Ammon's horn (tissue), 1 donor: ENCODE measurements at regions not wholly inside any gene's neighbourhood (a gene's known extent, or its start where the extent isn't known, plus 50 kb on each side); places are given as distances from the start of the nearest gene placed in this dataset.
A peak's percentile ranks its signal among the peaks of the same experiment; 100 is the strongest.

Experiments used
- DNase-seq: peaks from one replicate; pipeline ENCODE4 v3.0.0-alpha.2; 2016; ENCODE audit warnings: low spot score

GRCh38 chr3:76063811-76064210, 278.5 kb upstream of the ZNF717 start:
- DNase-seq = no peak

DNA sequence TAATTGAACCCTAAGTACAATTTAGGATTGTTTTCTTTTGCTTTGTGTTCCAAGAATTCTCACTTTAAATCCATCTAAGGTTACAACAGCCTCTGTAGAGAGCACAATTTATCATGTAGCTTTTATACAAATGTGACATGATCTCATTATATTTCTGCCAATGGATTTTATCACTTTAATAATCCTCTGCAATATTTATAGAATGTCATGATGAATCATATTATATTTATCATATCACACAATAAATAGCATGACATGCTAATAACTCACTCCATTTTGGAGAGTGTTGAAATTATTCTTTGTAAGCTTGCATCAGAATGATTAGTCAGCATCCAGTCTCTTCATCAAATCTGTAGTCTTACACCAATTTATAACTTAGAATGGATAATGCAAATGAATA, 280.6 kb upstream of the ZNF717 start:
- DNase-seq = no peak

DNA sequence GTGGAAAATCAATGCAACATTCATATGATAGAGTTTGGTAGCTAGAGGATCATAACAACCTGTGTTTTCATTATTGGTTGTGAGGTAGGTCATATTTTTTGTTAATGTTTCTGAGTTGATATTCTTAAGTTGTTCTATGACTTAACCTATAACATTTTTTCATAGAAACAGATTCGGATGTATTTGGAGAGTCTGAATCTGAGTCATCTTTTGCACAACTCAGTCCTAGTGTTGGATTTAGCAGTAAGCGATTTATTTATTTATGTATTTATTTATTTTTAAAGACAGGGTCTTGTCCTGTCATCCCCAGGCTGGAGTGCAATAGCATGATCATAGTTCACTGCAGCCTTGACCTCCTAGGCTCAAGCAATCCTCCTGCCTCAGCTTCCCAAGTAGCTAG, 292.8 kb upstream of the ZNF717 start:
- no peak for DNase-seq

DNA sequence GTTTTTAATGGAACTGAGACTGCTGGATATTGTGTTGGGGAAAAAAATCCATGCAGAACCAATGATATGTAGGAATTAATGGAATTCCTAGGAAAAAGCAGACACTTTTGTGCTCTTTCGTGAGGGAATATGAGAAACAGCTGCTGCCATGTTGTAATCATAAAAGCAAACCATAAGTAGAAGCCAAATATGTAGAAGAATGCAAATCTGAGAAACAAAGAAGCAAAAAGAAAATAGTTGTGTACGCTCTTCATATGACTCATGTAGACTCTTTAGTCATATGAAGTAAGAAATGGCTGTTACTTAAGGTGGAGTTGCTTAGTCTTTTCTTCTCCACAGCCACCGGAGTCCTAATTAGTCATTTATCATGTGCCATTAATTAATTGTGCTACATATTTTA, 298.6 kb upstream of the ZNF717 start:
- no peak for DNase-seq

DNA sequence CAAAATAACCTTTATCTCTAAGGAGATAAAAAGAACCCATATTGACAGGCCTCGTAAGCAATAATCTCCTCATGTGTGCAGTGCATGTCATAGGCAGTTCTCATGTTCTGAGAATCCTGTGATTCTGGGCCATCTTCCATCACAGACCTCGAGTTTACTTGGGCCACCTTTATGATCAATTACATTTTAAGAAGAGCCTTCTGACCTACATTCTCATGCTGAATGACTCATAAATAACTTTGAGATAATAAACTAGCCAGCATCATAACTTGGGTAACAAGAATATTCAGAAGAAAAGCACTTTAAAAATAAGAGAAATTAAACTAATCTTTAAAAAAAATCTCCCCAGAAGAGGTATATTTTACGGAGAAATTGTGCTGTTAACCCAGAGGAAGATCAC, 310.7 kb upstream of the ZNF717 start:
- no peak for DNase-seq

DNA sequence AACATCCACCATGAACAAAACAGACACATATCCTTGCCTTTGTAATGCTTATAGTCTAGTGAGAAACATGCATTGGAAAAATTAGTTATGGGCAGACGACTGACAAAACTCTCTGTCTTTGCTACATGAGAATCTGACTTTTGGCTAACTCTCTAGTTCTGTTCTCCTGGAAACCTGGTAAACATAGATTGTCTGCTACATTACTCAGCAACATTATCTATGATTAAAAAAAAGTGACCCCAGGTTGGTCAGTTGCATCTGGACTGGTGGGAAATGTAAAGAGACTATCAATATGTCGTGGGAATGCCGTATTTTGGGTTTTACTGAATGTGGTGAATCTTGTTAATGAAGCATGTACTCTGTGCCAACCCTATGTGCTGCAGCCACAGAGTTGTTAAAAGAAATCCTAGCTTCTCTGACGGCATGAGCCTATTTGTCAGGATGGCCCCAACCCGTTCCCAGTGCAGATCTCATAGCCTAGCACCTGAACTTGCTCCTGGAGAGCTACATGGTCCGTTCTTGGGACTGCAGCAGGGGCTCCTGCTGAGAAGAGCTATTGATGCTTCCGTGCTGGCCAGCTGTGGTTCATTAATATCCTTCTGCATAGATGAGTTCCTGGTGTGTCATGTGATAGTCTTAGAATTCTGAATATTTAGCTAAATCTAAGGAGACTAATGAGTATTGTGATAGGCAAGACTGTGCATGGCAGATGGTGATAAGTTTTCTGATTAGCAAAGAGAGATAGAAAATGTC, 311.7 kb upstream of the ZNF717 start:
- no peak for DNase-seq

DNA sequence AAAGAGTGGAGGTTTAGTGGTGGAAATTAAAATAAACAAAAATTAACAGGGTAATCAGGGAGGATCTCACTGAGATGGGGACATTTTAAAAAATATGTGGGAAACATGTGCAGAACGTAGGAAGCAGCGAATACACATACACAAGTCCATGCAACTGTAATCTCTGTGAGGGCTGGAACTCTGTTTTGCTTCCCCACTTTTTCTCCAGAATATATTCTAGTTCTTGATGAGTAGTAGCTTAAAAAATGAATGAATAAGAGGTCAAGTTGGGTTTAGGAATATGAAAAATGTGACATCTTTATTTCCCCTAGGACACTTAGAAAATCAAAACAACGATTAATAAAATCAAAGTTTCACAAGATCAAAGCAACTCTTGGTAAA, 312.2 kb upstream of the ZNF717 start:
- no peak for DNase-seq

- no peak for DNase-seq
These were observed 314.6 kb upstream of the ZNF717 start for GRCh38 chr3:76099956-76100355.

DNA sequence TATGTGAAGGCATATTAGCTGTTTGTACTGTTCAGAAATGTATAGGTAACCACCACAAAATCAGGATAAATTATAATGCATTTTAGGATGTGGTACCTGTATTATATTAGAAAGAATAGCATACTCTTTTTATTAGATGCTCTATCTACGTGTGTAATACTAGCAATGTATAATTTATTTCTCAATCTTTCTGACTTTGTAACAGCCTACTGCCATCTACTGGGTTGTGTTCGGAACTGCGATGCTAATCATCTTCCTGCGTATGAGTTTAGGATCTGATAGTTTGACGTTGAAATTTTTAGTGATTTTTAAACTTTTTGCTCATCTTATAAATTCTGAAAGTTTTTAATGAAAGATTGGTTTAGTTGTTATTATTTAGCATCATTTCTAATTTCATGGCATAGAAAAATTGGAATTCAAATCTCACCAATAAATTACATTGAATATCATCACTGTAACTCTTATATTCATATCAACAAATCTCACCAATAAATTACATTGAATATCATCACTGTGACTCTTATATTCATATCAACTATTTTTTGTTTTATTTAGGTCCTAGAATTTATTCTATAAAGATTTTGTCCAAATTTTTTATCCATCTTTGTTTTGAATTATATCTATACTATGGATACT, 322.7 kb upstream of the ZNF717 start:
- DNase-seq = peak; percentile 48

GRCh38 chr3:76111808-76112207, 326.5 kb upstream of the ZNF717 start:
- DNase-seq = no peak

DNA sequence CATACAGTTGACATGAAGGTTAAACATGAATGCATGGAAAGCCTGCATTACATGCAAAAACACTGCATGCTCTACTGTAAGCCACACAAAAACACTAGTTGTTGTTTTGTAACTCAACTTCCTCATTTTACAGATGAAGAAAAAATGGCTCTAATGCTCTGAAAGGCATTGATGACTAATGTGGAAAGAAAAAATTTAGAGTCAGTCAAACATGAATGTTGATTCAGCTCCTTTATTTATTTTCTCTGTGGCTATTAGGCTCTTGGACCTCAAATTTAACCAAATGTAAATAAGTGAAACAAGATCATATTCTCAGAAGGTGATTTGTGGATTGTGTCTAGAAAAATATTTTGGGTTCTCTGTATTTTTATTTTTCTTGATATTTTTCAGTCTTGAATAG, 336.7 kb upstream of the ZNF717 start:
- DNase-seq = no peak

DNA sequence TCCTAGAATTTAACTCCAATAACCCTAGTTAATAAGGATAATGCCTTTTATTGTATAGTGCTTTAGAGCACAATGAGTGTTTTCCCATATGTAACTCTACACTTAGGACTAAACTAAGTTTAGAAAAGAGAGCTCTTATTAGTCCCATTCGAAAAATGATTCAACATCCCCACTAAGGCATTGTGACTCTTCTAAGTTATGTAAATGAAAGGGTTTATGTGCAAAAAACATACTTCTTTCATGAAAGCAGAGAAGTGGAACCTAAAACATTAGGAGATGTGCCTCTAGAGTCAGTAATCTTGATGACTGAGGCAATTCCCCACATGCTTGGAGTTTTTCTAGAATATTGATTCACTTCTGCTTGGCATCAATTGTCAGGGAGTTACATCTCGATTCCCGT, 344.1 kb upstream of the ZNF717 start:
- no peak for DNase-seq

GRCh38 chr3:76131396-76132153, 346.2 kb upstream of the ZNF717 start:
- DNase-seq = no peak

DNA sequence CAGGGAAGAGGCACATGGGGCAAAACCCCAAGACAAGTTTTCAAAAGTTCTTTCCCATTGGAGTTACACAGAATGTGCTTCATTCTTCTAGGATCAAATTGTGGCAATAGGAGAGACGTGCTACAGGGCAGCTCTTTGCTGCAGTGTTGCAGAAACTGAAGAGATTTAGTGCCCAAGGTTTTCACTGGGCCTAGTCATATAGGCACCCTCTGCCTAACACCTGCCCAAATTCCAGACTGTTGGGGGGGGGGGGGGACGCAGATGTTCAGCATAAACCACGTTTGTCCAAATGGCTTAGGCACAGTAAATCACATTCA, 346.8 kb upstream of the ZNF717 start:
- no peak for DNase-seq

DNA sequence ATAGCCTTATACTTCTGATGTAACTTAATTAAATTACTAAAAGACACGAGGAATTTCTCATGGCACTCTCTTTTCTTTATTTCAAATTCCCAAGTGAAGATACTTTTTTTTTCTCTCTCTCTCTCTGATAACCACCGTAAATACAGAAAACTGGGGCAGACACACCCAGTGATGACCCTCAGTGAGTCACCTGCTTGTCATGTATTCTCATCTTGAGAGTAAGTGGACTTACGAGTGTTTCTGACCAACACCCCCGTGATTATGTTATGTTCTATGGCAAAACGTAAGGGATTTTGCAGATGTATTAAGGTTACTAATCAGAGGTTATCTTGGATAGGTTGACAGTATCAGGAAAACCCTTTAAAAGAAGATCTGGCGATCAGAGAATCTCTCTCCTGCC, 348.8 kb upstream of the ZNF717 start:
- no peak for DNase-seq

- no peak for DNase-seq
These were observed 353.6 kb upstream of the ZNF717 start for GRCh38 chr3:76138921-76139320.

GRCh38 chr3:76147846-76148245, 362.5 kb upstream of the ZNF717 start:
- DNase-seq = no peak

DNA sequence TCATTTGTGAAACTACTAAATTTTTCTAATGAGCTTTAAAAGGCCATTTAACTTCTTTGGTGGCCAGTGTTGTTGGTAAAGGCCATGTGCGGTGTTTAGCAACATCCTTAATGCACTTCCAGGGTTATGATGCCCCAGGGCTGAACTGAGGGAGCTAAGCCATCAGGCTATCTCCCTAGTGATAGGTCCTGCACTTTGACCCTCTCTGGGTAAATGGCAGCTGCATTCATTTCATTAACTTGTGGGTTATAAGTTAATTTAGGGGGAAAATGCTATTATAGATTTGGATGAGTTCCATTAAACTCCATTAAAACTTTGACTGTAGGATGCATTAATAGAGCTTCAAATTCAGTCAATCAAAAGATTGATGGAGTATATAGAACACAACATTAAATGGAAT, 366.7 kb upstream of the ZNF717 start:
- no peak for DNase-seq

DNA sequence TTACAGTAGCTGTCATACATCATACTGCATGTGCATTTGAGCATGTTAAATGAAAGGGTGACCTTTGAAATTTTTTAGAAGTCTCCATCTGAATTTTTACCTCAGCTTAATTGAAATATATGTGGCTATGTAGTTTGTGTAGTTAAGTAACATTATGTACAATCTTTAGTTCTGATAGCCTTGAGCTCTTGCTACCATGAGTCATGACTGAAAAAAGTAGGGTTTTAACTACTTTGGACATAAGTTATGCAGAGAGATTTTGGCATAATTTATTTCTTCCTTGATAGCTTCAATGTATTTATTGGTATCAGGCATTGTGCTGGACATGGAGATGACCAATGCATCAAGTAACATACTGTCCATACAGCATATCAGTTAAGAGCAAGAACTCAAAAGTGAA, 376.5 kb upstream of the ZNF717 start:
- DNase-seq = no peak

DNA sequence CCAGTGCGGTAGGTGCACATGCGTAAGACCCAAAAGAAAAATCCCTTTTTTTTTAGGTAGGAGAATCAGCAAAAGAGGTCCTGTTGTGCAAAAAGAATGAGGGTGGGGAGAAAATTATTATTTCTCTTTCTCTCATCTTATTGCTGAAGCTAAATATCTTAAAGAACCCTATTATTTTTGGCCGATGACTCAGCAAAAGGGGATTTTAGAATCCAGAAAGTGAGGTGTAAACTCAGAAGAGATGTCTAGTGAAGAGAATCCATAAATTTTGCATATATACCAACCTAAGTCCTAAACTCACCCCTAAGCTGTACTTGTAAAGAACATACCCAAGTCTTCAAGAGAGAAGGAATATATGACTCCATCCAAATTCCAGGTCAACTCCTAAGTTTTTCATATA, 386.3 kb upstream of the ZNF717 start:
- DNase-seq = no peak

DNA sequence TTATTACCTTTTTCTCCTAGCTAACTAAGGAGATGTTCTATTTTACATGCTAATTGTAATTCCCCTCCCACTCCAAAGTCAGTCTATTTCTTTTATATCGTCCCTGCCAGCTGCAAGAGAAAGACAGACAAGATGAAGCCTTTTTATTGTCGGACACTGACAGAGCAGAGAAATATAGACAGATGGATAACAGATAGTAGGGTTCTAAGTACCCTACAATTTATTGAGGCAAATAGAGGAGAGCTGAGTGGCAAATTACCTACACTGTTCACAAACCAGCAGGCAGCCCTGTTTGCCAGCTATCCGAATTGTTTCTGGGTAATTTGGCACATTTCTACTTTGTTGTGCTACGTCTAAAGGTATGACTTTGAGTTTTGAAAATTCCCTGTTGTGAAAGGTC, 392.3 kb upstream of the ZNF717 start:
- DNase-seq = no peak

GRCh38 chr3:76178412-76178811, 393.1 kb upstream of the ZNF717 start:
- no peak for DNase-seq

- DNase-seq = no peak
These were observed 395.9 kb upstream of the ZNF717 start for GRCh38 chr3:76181213-76181612.

GRCh38 chr3:76198086-76198485, 412.7 kb upstream of the ZNF717 start:
- no peak for DNase-seq
